ENCODE measurements at regions not wholly inside any gene's neighbourhood (a gene's known extent, or its start where the extent isn't known, plus 50 kb on each side); places are given as distances from the start of the nearest gene placed in this dataset.

- TF ChIP-seq CTCF (IDR thresholded peaks at IDR 0.05): no peak
- TF ChIP-seq POLR2A (IDR thresholded peaks at IDR 0.05): no peak
- no peak for TF ChIP-seq POLR2AphosphoS5 (IDR thresholded peaks at IDR 0.05)
Measured at GRCh38 chr16:62882552-62883221, 846.4 kb upstream of the CDH8 start.

Measured in prostate gland (tissue), 2 donors.